CD4-positive, alpha-beta T cell treated with Interferon alpha-2 for 1 hour (primary cell): ENCODE measurements at regions not wholly inside any gene's neighbourhood (a gene's known extent, or its start where the extent isn't known, plus 50 kb on each side); places are given as distances from the start of the nearest gene placed in this dataset.
"Not testable (repeated sequence)": the region's sequence is repeated elsewhere in the genome, so short reads cannot be mapped to it uniquely, and the experiment has no call there.

ENCODE experiments used
- DNase-seq, 2 donors: peaks; one replicate each; pipeline ENCODE4 v3.0.0-alpha.2; 2020 to 2022

DNA sequence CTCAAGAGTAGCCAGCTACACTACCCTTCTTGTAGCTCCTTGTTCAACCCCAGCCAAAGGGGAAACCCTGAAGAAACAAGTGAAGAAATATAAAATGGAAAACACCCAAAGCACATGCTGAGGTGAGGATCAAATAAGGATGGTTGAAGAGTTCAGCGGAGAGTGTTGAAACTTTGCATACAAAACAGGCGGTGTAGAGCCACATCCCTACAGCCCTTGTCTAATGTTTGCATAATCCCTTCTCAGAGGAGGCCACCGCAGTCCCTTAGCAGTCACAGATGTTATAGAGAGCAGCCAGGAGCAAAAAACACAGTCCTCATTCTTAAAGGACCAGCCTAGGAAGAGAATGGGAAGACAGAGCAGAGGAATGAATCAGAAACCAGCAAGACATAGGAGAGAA lies 350.7 kb upstream of the SASH1 start:
- DNase-seq = no peak

DNA sequence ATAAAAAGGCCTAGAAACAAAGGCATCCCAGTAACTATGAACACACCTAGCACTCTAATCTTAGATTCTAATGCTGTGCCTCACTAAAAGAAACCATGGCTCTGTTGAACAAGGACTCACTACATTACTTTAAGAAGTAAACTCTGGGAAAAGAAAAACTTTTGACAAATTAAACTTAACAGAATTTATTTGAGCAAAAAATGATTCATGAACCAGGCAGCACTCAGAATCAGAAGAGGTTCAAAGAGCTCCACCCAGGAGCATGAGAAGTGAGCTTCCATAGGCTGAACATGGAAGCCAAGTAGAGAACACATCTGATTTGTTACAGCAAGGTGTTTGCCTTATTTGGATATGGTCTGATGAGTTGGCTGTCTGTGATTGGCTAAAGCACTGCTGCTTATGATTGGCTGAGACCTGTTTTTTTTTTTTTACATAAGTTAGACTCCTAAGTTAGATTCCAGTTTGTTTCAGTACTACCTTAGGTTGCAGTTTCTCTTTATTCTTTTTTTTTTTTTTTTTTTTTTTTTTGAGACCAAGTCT lies 343.6 kb upstream of the SASH1 start:
- DNase-seq = no peak

DNA sequence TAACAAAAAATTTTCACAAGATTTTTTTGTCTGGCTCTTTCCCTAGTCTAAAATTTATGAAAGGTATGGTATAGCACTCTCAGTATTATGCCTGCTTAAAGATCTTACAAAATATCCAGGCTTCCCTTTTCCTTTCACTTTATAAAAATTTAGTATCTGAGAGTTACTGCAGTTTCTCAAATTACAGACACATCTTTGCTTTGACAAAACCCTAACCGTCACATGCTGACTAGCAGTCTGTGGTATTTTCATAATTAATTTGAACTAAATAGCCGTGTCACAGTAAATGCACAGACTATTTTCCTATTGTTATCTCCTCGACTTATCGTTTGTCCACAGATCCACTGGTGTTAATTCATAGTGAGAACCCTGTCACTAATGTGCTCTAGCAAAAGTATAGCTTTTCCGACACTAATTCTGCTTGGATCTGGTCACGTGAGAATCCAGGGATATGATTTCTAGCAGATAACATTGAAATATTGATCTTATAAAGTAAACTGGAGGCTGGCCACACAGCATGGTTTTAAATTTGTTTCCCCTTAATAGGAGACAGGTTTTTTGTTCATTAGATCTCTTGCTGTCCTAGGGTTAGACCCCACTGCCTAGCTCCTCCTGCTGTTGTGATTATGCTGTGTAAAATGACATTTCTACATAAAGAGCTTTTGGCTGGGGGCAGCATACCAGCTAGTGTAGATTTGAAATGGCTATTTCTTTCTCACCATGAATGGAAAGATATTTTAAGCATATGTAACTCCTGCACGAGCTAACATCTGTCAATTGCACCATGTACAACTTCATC lies 340.6 kb upstream of the SASH1 start:
- DNase-seq = no peak

GRCh38 chr6:148004651-148005050 lies 338.0 kb upstream of the SASH1 start:
- no peak for DNase-seq

DNA sequence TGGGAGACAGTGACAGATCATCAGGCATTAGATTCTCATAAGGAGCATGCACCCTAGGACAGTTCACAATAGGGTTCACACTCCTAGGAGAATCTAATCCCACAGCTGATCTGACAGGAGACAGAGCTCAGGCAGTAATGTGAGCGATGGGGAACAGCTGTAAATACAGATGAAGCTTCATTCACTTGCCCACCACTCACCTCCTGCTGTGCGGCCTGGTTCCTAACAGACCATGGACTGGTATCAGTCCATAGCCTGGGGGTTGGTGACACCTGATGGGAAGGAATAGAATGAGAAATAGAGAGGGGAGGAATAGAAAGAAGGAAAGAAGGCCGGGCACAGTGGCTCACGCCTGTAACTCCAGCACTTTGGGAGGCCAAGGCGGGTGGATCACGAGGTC lies 336.8 kb upstream of the SASH1 start:
- DNase-seq = no peak

DNA sequence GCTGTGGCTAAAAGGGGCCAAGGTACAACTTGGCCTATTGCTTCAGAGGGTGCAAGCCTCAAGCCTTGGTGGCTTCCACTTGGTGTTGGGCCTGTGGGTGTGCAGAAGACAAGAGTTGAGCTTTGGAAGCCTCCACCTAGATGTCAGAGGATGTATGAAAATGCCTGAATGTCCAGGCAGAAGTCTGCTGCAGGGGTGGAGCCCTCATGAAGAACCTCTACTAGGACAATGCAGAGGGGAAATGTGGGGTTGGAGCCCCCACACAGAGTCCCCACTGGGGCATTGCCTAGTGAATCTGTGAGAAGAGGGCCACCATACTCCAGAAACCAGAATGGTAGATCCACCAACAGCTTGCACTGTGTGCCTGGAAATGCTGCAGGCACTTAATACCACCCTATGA lies 332.1 kb upstream of the SASH1 start:
- DNase-seq = not testable (repeated sequence)

DNA sequence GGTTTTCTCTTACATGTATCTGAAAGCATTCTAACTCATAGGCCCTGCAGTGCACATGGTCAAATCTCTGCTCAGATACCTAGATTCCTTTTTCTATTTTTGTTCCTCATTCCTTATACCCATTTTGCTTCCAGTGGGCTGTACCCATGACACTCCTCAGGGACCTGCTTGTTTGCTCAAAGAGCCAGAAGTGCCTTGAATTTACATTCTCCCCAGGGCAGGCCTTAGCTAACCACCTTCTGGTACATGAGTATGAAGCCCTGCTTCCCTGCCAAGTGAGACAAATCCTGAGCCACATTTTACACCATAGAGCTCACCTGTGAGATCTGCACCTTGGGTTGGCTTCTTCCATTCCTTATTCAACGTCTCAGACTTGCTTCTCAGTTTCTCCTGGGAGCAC lies 326.6 kb upstream of the SASH1 start:
- no peak for DNase-seq

DNA sequence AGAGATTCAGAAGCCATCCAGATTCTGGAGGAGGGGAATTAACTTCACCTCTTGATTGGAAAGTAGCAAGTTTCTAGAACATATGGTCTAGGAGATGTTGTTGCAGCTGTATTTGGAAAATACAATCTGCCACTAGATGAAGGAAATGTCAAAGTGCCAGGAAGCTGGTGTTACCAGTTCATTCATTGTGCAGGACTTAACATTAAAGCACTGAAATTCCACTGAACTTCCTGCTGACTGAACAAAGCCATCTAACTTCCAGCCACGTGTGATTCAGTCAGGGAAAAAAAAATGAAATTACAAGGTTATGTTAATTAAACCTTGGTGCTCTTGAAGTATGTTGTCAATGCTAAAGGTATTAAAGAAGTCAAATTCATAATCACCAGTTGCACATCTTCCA lies 321.5 kb upstream of the SASH1 start:
- no peak for DNase-seq

- no peak for DNase-seq
These were observed 320.9 kb upstream of the SASH1 start for GRCh38 chr6:148021699-148022098.

GRCh38 chr6:148022279-148022678 lies 320.4 kb upstream of the SASH1 start:
- DNase-seq = not testable (repeated sequence)

GRCh38 chr6:148027201-148027600 lies 315.4 kb upstream of the SASH1 start:
- no peak for DNase-seq

- DNase-seq = no peak
These were observed 306.7 kb upstream of the SASH1 start for GRCh38 chr6:148035806-148036390.

GRCh38 chr6:148037496-148037895 lies 305.1 kb upstream of the SASH1 start:
- DNase-seq = no peak

- no peak for DNase-seq
These were observed 301.1 kb upstream of the SASH1 start for GRCh38 chr6:148041546-148041945.

- DNase-seq = no peak
These were observed 300.1 kb upstream of the SASH1 start for GRCh38 chr6:148042536-148042935.

DNA sequence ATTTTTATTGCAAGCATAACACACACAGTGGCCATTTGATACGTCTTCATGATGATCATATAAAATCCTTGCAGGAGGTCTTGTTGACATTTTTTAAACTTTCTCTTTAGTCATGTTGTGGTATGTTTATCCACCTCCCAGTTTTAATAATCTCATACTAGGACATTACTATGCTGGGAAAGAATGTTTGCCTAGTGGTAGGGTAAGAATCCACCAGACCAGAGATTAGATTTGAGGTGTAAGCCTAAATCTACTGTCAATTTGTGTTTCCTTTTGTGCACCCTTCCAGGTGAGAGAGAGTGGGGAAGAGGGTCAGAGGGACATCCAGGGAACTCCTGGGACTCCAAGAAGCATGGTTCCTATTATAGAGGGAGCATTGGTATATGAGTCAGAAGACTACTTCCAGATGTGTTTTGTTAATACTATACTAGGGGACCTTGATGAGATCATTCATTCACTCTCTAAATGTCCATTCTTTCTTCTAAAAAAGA lies 298.3 kb upstream of the SASH1 start:
- DNase-seq = no peak

GRCh38 chr6:148044921-148045320 lies 297.7 kb upstream of the SASH1 start:
- DNase-seq = no peak

DNA sequence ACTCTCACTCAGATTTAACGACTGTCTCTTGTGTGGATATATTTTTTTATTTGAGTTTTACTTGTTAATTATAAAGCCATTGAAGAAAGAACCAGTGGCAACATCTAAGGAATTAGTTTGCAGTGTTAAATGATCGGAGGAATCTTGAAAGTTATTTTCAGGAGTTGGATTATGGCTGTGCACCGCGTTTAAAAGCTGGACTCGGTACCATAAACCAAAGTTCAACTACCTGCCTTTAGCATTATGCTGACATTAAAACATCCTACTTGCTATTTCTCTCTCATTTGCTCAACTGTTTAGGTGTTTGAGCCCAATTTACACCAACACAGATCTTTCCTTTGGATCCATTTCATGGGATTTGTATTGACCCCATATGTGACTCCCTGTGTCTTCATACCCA lies 289.4 kb upstream of the SASH1 start:
- no peak for DNase-seq

- no peak for DNase-seq
These were observed 288.8 kb upstream of the SASH1 start for GRCh38 chr6:148053796-148054195.

DNA sequence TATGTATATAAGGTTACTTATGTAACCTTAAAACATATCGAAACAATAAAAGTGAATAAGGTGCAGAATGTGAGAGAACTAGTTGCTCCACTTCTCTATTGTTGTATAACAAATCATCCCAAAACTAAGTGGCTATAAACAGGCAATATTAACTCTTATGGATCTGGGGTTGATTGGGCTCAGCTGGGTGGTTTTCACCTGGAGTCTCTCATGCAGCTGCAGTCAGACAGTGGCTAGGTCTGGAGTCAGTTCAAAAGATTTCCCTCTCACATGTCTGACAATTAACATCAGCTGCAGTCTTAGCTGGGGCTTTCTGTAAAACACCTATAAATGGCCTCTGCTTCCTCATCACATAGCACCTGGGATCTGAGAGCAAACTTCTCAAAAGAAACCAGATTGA lies 288.4 kb upstream of the SASH1 start:
- no peak for DNase-seq

- DNase-seq = no peak
These were observed 287.2 kb upstream of the SASH1 start for GRCh38 chr6:148055419-148055818.

DNA sequence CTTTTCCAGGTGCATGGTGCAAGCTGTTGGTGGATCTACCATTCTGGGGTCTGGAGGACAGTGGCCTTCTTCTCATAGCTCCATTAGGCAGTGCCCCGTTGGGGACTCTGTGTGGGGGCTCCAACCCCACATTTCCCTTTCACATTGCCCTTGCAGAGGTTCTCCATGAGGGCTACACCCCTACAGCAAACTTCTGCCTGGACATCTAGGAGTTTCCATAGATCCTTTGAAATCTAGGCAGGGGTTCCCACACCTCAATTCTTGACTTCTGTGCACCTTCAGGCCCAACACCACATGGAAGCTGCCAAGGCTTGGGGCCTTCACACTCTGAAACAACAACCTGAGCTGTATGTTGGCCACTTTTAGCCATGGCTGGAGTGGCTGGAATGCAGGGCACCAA lies 282.8 kb upstream of the SASH1 start:
- no peak for DNase-seq

DNA sequence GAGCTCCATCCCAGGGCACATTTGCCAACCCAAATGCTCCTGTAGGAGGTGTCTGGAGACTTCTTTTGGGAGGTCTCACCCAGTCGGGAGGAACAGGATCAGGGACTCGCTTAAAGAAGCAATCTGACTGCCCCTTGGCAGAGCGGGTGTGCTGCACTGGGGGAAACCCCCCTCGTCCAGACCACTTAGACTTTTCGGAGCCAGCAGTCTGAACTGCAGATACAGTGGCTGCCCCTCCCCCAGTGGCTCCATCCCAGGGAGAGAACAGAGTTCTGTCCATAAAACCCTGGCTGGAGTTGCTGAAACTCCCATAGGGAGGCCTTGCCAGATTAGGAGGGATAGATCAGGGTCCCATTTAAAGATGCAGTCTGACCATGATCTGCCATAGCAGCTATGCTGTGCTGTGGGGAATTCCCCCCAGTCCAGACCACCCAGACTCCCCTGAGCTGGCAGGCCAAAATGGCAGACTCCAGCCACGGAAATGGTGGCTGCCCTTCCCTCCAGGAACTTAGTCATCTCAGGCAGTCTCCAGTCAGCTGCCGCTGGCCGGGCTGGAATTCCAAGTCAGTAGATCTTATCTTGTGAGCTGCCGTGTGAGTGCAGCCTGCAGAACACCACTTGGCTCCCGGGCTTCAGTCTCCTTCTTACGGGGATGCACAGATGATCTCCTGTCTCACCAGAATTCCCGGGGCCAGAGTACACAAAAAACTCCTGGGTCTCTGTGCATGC lies 278.1 kb upstream of the SASH1 start:
- no peak for DNase-seq
